SIG-M5 treated with dmso at 0.1 percent for 504 hours (cell line): ENCODE measurements at regions not wholly inside any gene's neighbourhood (a gene's known extent, or its start where the extent isn't known, plus 50 kb on each side); places are given as distances from the start of the nearest gene placed in this dataset.

Experiments used
- DNase-seq: peaks from one replicate; lab custom pipeline; 2025; ENCODE audit not compliant: unreplicated experiment; lab: John Stamatoyannopoulos, UW

DNA sequence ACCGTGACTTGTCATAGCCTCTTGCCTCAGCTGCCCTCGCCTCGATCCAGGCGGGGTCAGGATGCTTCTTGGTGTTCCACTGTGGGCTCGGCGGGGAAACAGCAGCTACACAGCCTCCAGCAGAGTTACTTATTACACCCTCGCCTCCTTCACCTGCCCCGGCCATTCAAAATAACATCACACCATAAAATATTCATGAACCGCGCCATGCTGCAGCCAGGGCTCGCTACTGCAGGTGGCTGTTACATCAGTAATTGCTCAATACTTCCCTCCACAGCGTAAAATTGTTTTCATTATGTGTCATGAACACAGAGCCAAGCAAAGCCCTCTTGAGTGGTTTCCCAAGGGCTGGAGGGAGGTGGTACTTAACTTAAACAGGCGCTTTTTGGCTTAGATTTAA lies 241.5 kb upstream of the SP8 start:
- no peak for DNase-seq

GRCh38 chr7:21028599-21028998 lies 241.9 kb upstream of the SP8 start:
- DNase-seq = no peak

- DNase-seq = no peak
Measured at GRCh38 chr7:21029006-21029405, 242.3 kb upstream of the SP8 start.

GRCh38 chr7:21030237-21030871 lies 243.7 kb upstream of the SP8 start:
- no peak for DNase-seq

- DNase-seq = no peak
Measured at GRCh38 chr7:21041252-21041651, 254.6 kb upstream of the SP8 start.

DNA sequence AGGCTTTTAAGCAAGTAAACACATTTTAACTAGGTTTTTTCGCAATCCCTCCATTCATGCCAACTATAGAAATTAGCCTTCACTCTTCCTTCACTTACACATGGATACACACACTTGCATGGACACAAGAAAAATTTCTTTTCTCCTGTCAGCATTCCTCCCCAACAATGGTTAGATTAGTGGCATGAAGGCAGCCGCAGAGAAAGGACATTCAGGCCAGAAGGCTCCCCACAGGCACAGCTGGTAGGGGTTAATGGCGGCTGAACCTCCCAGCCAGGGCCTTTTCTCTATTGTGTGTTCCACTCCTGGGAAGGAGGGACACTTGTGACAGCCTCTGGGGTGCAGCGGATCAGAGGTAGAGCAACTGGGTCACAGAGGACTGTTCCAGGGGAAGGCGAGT lies 255.0 kb upstream of the SP8 start:
- no peak for DNase-seq

DNA sequence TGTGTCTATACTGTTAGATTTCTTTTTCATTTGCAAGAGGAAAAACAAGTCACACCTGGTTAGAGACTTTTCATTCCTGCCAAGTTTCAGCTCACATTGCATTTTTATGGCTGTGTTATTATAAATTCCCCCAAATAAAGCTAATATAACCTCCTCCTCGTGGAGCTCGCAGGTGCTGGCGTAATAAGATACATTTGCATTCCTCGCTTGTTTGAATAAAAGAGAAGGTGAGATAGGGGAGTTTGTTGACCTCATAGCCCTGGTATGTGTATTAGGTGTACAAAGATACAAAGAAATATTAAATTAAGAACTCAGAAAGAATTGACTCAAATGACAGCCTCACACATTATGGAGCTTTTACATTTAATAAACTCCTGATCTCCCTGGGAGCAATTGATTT lies 257.7 kb upstream of the SP8 start:
- DNase-seq = no peak

GRCh38 chr7:21044913-21045568 lies 258.4 kb upstream of the SP8 start:
- DNase-seq = no peak

- DNase-seq = no peak
Measured at GRCh38 chr7:21051865-21052264, 265.2 kb upstream of the SP8 start.

GRCh38 chr7:21054427-21055112 lies 267.9 kb upstream of the SP8 start:
- DNase-seq = no peak

- no peak for DNase-seq
Measured at GRCh38 chr7:21059069-21059468, 272.4 kb upstream of the SP8 start.

DNA sequence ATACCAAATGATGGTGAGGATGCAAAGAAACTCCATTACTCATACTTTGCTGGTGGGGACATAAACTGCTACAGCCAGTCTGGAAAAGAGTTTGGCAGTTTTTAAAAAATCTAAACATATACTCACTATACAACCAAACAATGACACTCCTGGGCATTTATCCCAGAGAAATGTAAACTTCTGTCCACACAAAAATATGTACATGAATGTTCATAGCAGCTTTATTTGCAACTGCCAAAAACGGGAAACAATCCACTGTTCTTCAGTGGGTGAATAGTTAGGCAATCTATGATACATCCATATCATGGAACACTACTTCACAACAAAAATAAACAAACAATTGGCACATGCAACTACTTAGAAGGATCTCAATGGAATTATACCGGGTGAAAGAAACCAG lies 276.4 kb upstream of the SP8 start:
- no peak for DNase-seq

- no peak for DNase-seq
Measured at GRCh38 chr7:21064698-21065648, 278.3 kb upstream of the SP8 start.

DNA sequence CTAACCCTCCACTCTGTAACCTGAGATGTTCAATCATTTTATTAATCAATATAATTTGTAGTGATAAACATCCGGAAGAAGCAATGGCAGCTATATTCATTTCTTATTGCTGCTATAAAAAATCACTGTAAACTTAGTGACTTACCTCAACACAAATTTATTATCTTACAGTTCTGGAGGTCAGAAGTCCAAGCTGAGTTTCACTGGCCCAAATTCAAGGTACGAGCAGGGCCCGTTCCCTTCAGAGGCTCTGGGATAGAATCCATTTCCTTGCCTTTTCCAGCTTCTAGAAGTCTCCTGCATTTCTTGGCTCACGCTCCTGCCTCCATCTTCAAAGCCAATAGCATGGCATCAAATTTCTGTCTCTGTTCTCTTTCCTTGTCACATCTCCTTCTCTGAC lies 279.5 kb upstream of the SP8 start:
- no peak for DNase-seq

DNA sequence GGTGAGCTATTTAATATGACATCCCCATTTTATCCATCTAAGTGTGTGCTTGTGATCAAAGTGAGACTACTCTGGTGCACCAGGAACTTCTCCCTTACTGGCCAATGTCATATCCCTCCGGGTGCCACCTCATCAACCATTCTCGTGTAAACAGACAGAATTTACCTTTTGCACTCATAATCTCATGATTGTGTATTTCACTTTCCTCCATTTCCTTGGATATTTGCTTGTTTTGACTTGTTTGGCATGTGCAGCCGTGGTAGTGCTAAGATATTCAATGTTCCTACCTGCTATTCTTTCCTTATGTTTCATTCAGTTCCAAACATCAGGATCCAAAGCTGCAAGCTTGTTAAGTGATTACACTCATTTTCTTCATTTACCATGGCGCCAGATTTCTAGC lies 280.5 kb upstream of the SP8 start:
- DNase-seq = no peak

DNA sequence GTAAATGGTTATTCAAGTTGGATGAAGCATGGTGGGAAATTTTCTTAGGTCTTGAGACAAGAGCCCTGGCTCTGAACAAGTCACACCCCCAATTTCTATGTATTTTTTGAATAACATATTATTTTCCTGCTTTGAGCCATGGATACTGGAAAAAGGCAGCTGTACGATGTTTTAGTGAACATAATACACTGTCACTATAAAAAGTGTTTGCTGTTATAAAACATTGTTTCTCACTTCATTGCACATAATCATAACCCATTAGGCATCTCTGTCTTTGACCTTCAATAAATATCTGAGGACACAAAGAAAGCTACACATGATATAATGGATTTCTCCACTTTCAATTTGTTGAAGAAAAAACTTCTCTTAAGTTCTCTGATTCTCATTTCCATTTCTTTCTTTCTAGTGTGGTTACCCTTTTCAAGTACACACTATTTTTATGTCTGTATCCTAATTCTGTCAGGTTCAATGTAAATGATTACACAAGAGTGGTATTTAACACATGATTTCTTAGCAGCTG lies 283.9 kb upstream of the SP8 start:
- no peak for DNase-seq

GRCh38 chr7:21071561-21072501 lies 285.1 kb upstream of the SP8 start:
- no peak for DNase-seq

DNA sequence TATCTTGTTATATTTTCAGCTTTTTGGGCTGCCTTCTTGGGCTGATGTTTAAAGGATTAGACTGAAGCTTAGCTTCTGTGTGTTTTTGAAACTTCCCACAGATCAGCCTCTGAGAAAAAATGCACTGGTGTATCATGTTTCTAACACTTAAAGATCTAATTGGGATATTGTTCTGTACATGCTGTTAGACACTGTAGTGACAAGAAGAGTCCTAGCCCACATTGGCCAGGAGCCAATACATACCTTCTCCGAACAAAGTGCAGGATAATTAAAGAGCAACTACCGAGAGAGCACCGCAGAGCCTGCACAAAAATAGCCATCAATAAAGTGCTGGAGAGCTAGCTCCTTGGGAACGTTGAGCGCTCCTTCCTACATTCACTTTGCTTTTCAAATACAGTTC lies 289.4 kb upstream of the SP8 start:
- DNase-seq = no peak

DNA sequence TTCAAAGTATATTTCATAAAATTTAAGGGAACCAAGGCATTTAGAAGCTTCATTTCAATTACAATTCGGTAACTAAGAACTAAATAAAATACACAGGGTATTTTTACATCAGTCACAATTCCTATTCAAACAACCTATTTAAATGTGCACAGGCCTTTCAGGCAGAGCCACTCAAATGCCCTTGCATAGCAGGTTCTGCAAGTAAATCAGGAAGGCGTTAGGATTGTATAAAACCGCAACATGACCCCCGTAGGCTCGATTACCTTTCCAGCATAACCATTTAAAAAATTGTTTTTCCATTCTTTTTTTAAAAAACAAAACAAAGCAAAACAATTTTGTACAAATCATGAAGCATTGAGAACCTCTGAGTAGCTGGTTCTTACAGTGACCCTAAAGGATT lies 289.9 kb upstream of the SP8 start:
- DNase-seq = peak; percentile 7

DNA sequence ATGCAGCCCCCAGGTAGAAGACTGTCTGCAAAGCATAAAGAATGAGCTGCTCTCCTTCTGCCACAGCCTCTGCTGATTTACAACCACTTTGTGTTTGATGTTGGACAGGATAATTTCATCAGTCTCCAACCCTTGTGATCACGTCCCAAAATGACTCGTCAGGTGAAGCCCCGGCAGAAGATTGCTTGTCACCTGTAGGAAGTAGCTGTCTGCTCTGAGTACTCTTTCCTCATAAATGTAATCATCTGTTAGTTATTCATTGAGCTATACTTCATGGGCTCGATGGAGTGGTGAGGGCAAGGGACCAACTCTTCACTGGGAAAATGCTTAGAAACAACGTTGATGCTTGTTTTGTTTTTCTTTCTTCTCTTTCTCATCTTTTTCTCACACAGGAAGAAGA lies 290.9 kb upstream of the SP8 start:
- DNase-seq = no peak
